GM12892 (cell line): ENCODE measurements at regions not wholly inside any gene's neighbourhood (a gene's known extent, or its start where the extent isn't known, plus 50 kb on each side); places are given as distances from the start of the nearest gene placed in this dataset.
"Not testable (repeated sequence)": the region's sequence is repeated elsewhere in the genome, so short reads cannot be mapped to it uniquely, and the experiment has no call there.

Experiments
- DNase-seq: peaks from one replicate; pipeline ENCODE4 v3.0.0; 2011; ENCODE audit not compliant: insufficient read length
- FAIRE-seq: peaks from 2 replicates; lab custom pipeline; 2011; peaks lifted over from hg19 to GRCh38; lab: Jason Lieb, UNC
- POLR2A ChIP-seq: IDR thresholded peaks from 2 replicates; pipeline ENCODE4 v1.6.1; 2011; ENCODE audit warnings: low read depth, low read length, control low read depth
- POLR2AphosphoS5 ChIP-seq: IDR thresholded peaks from 2 replicates; pipeline ENCODE4 v1.6.1; 2011; ENCODE audit warnings: low read depth, low read length, control low read depth
- TAF1 ChIP-seq: IDR thresholded peaks from 2 replicates; pipeline ENCODE4 v1.6.1; 2011; ENCODE audit warnings: low read depth, mild to moderate bottlenecking, control low read depth, low read length, borderline replicate concordance

DNA sequence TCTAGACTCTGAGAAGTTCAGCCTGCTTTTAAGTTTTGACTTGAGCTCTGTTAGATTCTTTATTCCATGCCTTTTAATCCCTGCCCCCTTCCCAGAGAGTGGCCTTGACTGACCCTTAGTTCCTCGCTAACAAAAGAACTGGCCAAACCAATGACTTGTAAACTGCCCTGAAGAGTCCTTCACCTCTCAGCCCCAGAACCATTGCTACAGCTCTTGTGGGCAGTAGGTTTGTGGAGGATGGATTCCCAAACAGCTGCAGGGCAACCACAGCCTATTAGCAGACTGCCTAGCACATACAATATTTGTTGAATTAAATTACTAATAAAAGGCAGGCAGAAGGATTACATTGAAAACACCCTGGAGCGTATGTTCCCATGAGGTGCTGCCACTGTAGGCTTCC, 163.9 kb downstream of the MAIP1 start:
- FAIRE-seq: no peak
- DNase-seq: no peak

DNA sequence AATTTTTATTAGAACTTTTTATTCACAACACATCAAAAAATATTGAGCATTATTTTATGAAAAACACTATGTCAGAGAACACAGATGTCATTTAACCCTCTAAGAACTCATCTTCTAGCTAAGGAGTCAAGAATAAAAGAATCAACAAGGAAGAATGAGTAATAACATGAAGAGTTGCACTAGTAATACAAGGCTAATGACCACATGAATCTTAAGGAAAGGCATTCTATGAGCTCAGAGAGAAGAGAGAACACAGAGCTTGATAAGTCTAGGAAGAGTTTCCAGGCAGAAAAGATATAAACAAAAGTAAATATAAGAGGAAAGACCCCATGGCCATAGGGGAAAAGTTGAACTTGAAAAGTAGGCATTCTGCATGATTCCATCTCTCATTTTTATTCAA, 166.5 kb downstream of the MAIP1 start:
- FAIRE-seq: no peak
- DNase-seq: no peak
- TF ChIP-seq TAF1 (no peak), POLR2AphosphoS5 (no peak), POLR2A (no peak)

More for the DNA sequence above, 163.9 kb downstream of the MAIP1 start:
- TF ChIP-seq TAF1 (no peak), POLR2AphosphoS5 (no peak), POLR2A (no peak)

DNA sequence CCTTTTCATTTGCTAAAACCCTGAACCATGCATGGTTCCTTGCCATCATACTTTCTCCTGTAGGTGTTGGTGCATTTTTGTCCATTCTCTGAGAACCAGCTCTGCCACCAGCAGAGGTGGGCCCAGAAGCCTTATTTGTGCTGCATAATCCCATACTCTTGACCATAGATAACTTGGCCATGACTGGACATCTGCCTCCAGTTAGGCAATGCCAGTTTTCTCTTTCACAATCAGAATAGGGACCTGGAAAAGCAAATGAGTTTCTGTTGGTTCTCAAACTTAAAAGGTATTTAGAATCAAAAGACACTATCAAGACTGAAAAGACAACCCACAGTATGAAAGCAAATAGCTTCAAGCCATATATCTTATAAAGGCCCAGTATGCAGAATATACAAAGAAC, 167.3 kb downstream of the MAIP1 start:
- TF ChIP-seq POLR2AphosphoS5: no peak
- no peak for FAIRE-seq
- no peak for DNase-seq

DNA sequence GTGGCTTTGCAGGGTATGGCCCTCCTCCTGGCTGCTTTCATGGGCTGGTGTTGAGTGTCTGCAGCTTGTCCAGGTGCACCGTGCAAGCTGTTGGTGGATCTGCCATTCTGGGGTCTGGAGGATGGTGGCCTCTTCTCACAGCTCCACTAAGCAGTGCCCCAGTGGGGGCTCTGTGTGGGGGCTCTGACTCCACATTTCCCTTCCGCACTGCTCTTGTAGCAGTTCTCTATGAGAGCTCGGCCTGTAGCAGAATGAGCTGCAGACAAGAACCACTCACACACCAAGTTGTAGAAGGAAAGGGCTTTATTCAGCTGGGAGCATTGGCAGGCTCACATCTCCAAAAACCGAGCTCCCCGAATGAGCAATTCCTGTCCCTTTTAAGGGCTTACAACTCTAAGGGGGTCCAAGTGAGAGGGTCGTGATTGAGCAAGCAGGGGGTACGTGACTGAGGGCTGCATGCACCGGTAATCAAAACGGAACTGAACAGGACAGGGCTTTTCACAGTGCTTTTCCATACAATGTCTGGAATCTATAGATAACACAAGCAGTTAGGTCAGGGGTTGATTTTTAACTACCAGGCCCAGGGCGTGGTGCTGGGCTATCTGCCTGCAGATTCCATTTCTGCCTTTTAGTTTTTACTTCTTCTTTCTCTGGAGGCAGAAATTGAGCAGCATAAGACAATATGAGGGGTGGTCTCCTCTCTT, 169.4 kb downstream of the MAIP1 start:
- not testable (repeated sequence) for DNase-seq, FAIRE-seq

DNA sequence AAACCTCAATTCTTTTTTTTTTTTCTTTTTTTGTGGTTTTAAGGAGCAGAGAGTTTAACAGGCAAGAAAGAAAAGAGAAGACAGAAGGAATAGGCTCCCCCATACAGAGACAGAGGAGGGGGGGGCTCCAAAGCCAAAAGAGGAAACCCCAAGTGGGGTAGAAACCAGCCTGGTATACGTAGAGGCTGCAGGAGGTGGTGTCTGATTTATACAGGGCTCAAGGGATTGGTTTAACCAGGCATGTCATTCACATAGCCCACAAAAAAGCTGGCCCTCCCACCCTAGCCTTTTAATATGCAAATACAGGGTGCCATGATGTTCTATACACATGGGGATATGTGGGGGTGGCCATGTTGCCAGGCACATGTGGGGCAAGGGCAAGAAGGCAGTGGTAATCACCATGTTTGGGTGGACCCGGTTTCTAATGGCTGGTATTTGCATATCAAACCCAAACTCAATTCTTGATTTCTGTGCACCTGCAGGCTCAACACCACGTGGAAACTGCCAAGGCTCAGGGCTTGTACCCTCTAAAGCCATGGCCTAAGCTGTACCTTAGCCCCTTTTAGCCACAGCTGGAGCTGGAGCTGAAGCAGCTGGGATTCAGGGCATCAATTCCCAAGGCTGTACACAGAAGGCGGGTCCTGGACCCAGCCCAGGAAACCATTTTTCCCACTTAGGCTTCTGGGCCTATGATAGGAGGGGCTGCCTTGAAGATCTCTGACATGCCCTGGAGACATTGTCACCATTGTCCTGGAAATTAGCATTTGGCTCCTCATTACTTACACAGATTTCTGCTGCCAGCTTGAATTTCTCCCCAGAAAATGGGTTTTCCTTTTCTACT, 170.3 kb downstream of the MAIP1 start:
- FAIRE-seq: no peak
- TF ChIP-seq POLR2AphosphoS5: no peak
- no peak for TF ChIP-seq TAF1
- TF ChIP-seq POLR2A: no peak
- DNase-seq: no peak

DNA sequence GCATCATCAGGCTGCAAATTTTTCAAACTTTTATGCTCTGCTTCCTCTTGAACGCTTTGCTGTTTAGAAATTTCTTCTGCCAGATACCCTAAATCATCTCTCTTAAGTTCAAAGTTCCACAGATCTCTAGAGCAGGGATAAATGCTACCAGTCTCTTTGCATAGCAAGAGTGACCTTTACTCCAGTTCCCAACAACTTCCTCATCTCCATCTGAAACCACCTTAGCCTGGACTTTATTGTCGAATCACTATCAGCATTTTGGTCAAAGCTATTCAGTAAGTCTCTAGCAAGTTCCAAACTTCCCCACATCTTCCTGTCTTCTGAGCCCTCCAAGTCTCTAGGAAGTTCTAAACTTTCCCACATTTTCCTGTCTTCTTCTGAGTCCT, 170.9 kb downstream of the MAIP1 start:
- FAIRE-seq, DNase-seq: not testable (repeated sequence)

DNA sequence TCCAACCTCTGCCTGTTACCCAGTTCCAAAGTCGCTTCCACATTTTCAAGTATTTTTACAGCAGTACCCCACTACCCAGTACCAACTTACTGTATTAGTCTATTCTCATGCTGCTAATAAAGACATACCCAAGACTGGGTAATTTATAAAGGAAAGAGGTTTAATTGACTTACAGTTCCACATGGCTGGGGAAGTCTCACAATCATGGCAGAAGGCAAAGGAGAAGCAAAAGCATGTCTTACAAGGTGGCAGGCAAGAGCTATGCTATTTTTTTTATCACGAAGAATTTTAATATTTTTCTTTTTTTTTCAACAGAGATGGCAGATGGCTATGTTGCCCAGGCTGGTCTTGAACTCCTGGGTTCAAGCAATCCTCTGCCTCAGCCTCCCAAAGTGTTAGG, 171.3 kb downstream of the MAIP1 start:
- not testable (repeated sequence) for DNase-seq, FAIRE-seq

DNA sequence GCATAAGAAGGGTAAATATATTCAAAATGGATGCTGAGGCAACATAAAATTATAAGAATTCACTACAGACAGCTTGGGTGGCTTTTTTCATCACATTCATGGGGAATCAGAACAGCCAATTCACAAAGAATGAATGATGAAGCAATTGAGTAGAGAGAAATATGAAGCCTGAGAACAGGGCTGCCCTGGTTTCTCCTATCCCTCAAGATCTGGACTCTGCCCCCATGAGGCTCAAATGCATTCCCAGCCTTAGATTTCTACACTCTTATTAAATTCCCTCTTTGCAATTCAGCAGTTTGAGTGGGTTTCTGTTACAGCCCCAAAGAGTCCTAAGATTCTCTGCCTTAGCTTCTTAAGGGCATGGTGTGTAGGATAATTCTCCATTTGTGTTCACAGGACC, 172.5 kb downstream of the MAIP1 start:
- no peak for DNase-seq
- no peak for FAIRE-seq
- TF ChIP-seq POLR2A: no peak
- no peak for TF ChIP-seq POLR2AphosphoS5
- no peak for TF ChIP-seq TAF1

DNA sequence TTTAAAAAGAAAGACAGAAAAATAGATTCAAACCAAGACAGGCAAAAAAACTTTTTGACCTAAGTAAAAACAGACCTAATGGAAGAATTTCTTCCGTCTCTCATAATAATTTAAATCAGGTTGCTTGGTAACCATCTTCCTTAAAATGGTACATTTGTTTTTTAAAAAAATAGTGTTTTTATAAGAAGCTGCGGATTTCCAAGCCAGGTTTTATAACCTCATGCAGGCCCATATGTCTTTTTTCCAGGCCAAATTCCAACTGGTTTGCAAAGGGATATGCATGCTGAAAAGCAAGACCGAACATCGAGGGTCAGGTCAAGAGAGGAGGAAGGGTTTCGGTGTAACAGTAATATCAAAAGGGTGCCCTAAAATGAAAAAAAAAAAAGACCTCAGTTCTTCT, 172.9 kb downstream of the MAIP1 start:
- FAIRE-seq (no peak), DNase-seq (no peak)
- TF ChIP-seq POLR2A (no peak), TAF1 (no peak), POLR2AphosphoS5 (no peak)

DNA sequence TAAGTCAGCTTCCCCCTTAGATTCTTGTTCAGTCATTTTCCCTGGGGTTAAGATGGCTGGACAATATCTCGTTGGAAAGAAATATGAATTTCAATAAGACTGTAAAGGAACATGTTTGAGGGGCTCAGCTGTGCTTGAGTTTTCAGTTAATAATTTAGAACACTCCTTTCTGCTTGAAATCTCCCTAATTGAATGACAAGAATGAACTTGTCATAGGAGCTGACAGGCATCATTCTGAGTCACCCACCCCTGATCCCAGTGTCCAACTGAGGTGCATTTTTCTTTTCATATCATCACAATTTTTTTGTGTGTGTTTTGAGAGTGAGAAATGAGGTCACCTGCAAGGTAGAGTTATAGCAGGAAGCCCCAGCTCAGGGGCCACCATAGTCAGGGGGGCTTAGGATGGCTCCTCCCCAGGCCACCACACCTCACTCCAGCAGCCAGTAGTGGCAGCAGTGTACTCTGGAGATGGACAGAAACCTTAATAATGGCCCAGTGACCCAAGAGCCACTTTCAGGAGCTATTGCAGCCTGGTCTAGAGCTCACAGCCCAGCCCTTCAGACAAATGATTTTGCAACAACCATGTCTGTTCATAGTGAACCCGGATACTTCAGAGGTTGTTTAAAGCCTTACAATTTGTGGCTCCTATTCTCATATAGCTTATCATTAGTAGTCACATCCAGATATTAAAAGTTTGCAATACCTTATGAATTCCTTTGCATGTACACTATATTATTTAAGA, 174.5 kb downstream of the MAIP1 start:
- TF ChIP-seq POLR2A (no peak), TAF1 (no peak), POLR2AphosphoS5 (no peak)
- FAIRE-seq (no peak), DNase-seq (no peak)

DNA sequence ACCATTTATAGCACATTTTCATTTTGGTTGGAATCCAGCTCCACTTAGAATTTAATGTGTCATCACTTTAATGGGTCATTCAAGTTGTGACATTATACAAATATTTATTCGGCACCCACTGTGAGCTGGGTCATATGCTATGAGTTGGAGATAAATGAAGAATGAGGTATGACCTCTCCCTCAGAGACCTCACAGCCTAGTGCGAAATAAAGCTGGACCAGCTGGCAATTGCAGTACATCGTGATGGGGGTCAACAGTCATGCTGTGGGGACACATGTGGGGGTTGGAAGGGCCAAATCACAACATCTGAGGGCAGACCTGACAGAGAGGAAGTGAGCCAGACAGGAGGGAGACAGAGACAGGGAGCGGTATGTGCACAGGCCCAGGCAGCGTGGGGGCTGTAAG, 175.4 kb downstream of the MAIP1 start:
- no peak for TF ChIP-seq POLR2A
- no peak for TF ChIP-seq POLR2AphosphoS5
- no peak for TF ChIP-seq TAF1
- FAIRE-seq (no peak), DNase-seq (no peak)

DNA sequence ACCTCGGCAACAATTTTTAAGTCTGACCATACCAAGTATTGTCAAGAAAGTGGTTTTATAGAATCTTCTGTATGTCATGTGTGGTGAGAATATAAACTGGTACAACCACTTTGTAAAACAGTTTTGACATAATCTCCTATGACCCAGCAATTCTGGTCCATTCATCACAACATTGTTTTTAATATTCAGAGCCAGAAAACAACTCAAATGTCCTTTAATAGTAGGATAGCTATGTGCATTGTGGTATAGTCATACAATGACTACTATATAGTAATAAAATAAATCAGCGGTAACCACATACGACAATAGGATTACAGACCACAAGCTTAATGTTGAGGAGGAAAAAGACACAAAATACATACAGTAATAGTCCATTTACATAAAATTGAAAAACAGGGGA, 175.2 kb upstream of the SPATS2L start:
- no peak for FAIRE-seq
- TF ChIP-seq POLR2A (no peak), TAF1 (no peak), POLR2AphosphoS5 (no peak)
- DNase-seq: no peak
